ENCODE measurements at regions not wholly inside any gene's neighbourhood (a gene's known extent, or its start where the extent isn't known, plus 50 kb on each side); places are given as distances from the start of the nearest gene placed in this dataset.

- no peak for TF ChIP-seq CTCF (conservative IDR thresholded peaks at IDR 0.05; ENCODE audit: low read depth, low read length)
- no peak for TF ChIP-seq EZH2phosphoT487 (IDR thresholded peaks at IDR 0.05; ENCODE audit: borderline replicate concordance, low read length)
Measured at GRCh38 chr10:108708363-108708762, 1214.9 kb downstream of the XPNPEP1 start.
